ENCODE measurements at regions not wholly inside any gene's neighbourhood (a gene's known extent, or its start where the extent isn't known, plus 50 kb on each side); places are given as distances from the start of the nearest gene placed in this dataset.

GRCh38 chr1:43047135-43047534 is 88.5 kb upstream of the SLC2A1 start:
- H3K27me3 ChIP-seq (ENCODE audit: insufficient read depth) = no peaks in the 10 kb centered on the region
- no peaks in the 10 kb centered on the region for H3K9me3 Mint-ChIP-seq
- no peaks in the 10 kb centered on the region for H3K4me1 ChIP-seq (ENCODE audit: insufficient read depth)

DNA sequence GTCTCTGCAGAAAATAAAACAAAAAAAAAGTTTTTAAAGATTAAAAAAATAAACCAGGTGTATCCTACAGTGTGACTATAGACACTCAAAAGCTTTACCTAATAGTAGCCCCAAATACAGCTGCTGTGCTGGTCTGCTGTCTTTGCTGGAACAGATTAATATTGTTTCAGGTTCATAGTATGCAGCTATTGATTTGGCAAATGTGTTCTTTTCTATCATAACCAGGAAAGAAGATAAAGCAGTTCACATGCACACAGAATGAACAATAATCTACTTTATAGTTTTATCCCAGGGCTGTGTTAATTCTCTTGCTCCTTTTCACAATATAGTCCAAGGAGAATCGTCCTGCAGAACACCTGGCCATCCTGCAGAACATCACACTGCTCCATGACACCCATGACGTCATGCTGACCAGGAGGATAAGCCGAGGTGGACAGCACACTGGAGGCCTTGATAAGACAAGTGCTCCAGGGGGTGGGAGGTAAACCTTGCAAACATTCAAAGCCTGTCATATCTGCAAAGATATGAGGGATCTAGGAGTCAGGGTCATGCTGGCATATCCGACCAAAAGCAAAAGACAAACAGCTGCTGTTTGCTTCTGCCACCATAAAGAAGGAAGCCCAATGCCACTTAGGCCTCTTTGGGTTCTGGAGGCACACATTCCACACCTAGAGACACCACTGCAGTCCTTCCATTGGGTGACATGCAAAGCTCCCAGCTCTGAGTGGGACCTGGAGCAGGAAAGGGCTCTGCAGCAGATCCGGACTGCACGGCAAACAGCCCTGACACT is 86.1 kb upstream of the SLC2A1 start:
- no peak for ATAC-seq
- Histone ChIP-seq H3K9me2 (ENCODE audit: insufficient read depth) (no peaks in the 10 kb centered on the region), H3K79me2 (replicated peaks; ENCODE audit: insufficient read depth) (no peaks in the 10 kb centered on the region), H3K4me2 (no peak overlapping the region), H4K20me1 (replicated peaks; ENCODE audit: insufficient read depth) (no peaks in the 10 kb centered on the region), H3K4me1 (ENCODE audit: insufficient read depth) (no peaks in the 10 kb centered on the region), H3F3A (replicated peaks; ENCODE audit: low read depth) (no peaks in the 10 kb centered on the region), H3K4me3 (no peak overlapping the region), H3K27ac (ENCODE audit: low read depth) (no peak overlapping the region), H3K27me3 (ENCODE audit: insufficient read depth) (no peaks in the 10 kb centered on the region), H2AFZ (no peak overlapping the region), H3K36me3 (ENCODE audit: insufficient read depth) (no peaks in the 10 kb centered on the region)
- H3K27me3 Mint-ChIP-seq (ENCODE audit: insufficient read depth, low read depth, poor library complexity) = peaks cover 4% of the 10 kb centered on the region
- DNase-seq (ENCODE audit: low spot score) = no peak
- no peak overlapping the region for H3K27ac Mint-ChIP-seq
- no peaks in the 10 kb centered on the region for H3K36me3 Mint-ChIP-seq (ENCODE audit: low read depth)
- no peaks in the 10 kb centered on the region for H3K9me3 Mint-ChIP-seq
- no peak overlapping the region for H3K4me3 Mint-ChIP-seq
- no peaks in the 10 kb centered on the region for H3K4me1 Mint-ChIP-seq
- TF ChIP-seq POLR2AphosphoS5 (IDR thresholded peaks at IDR 0.05; ENCODE audit: low read depth) (no peak), CREB1 (CRISPR knock-in tag; IDR thresholded peaks at IDR 0.05; ENCODE audit: low read depth) (no peak), NANOG (IDR thresholded peaks at IDR 0.05; ENCODE audit: borderline replicate concordance) (no peak), STAT1 (IDR thresholded peaks at IDR 0.05; ENCODE audit: unreplicated experiment) (no peak), REST (IDR thresholded peaks at IDR 0.05; ENCODE audit: unreplicated experiment) (no peak), ZNF114 (CRISPR knock-in tag; IDR thresholded peaks at IDR 0.05) (no peak), EZH2 (IDR thresholded peaks at IDR 0.05; ENCODE audit: low read depth, unreplicated experiment) (no peak)
- TF ChIP-seq, protein P1, sequence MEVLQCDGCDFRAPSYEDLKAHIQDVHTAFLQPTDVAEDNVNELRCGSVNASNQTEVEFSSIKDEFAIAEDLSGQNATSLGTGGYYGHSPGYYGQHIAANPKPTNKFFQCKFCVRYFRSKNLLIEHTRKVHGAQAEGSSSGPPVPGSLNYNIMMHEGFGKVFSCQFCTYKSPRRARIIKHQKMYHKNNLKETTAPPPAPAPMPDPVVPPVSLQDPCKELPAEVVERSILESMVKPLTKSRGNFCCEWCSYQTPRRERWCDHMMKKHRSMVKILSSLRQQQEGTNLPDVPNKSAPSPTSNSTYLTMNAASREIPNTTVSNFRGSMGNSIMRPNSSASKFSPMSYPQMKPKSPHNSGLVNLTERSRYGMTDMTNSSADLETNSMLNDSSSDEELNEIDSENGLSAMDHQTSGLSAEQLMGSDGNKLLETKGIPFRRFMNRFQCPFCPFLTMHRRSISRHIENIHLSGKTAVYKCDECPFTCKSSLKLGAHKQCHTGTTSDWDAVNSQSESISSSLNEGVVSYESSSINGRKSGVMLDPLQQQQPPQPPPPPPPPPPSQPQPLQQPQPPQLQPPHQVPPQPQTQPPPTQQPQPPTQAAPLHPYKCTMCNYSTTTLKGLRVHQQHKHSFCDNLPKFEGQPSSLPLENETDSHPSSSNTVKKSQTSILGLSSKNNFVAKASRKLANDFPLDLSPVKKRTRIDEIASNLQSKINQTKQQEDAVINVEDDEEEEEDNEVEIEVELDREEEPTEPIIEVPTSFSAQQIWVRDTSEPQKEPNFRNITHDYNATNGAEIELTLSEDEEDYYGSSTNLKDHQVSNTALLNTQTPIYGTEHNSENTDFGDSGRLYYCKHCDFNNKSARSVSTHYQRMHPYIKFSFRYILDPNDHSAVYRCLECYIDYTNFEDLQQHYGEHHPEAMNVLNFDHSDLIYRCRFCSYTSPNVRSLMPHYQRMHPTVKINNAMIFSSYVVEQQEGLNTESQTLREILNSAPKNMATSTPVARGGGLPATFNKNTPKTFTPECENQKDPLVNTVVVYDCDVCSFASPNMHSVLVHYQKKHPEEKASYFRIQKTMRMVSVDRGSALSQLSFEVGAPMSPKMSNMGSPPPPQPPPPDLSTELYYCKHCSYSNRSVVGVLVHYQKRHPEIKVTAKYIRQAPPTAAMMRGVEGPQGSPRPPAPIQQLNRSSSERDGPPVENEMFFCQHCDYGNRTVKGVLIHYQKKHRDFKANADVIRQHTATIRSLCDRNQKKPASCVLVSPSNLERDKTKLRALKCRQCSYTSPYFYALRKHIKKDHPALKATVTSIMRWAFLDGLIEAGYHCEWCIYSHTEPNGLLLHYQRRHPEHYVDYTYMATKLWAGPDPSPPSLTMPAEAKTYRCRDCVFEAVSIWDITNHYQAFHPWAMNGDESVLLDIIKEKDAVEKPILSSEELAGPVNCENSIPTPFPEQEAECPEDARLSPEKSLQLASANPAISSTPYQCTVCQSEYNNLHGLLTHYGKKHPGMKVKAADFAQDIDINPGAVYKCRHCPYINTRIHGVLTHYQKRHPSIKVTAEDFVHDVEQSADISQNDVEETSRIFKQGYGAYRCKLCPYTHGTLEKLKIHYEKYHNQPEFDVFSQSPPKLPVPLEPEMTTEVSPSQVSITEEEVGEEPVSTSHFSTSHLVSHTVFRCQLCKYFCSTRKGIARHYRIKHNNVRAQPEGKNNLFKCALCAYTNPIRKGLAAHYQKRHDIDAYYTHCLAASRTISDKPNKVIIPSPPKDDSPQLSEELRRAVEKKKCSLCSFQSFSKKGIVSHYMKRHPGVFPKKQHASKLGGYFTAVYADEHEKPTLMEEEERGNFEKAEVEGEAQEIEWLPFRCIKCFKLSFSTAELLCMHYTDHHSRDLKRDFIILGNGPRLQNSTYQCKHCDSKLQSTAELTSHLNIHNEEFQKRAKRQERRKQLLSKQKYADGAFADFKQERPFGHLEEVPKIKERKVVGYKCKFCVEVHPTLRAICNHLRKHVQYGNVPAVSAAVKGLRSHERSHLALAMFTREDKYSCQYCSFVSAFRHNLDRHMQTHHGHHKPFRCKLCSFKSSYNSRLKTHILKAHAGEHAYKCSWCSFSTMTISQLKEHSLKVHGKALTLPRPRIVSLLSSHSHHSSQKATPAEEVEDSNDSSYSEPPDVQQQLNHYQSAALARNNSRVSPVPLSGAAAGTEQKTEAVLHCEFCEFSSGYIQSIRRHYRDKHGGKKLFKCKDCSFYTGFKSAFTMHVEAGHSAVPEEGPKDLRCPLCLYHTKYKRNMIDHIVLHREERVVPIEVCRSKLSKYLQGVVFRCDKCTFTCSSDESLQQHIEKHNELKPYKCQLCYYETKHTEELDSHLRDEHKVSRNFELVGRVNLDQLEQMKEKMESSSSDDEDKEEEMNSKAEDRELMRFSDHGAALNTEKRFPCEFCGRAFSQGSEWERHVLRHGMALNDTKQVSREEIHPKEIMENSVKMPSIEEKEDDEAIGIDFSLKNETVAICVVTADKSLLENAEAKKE (CRISPR knock-in tag; IDR thresholded peaks at IDR 0.05) = no peak
- TF ChIP-seq, protein P2, sequence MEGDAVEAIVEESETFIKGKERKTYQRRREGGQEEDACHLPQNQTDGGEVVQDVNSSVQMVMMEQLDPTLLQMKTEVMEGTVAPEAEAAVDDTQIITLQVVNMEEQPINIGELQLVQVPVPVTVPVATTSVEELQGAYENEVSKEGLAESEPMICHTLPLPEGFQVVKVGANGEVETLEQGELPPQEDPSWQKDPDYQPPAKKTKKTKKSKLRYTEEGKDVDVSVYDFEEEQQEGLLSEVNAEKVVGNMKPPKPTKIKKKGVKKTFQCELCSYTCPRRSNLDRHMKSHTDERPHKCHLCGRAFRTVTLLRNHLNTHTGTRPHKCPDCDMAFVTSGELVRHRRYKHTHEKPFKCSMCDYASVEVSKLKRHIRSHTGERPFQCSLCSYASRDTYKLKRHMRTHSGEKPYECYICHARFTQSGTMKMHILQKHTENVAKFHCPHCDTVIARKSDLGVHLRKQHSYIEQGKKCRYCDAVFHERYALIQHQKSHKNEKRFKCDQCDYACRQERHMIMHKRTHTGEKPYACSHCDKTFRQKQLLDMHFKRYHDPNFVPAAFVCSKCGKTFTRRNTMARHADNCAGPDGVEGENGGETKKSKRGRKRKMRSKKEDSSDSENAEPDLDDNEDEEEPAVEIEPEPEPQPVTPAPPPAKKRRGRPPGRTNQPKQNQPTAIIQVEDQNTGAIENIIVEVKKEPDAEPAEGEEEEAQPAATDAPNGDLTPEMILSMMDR (conservative IDR thresholded peaks at IDR 0.05; ENCODE audit: low read depth in 2 of 2) = no peak

More at GRCh38 chr1:43047135-43047534, 88.5 kb upstream of the SLC2A1 start:
- Histone ChIP-seq H3K4me3 (no peak overlapping the region), H3K4me2 (no peak overlapping the region), H3K36me3 (ENCODE audit: insufficient read depth) (no peaks in the 10 kb centered on the region), H3K79me2 (replicated peaks; ENCODE audit: insufficient read depth) (no peaks in the 10 kb centered on the region), H2AFZ (no peak overlapping the region), H3F3A (replicated peaks; ENCODE audit: low read depth) (no peaks in the 10 kb centered on the region), H3K27ac (ENCODE audit: low read depth) (no peak overlapping the region), H4K20me1 (replicated peaks; ENCODE audit: insufficient read depth) (no peaks in the 10 kb centered on the region), H3K9me2 (ENCODE audit: insufficient read depth) (no peaks in the 10 kb centered on the region)
- DNase-seq (ENCODE audit: low spot score) (no peak), ATAC-seq (no peak)
- Mint-ChIP-seq H3K27me3 (ENCODE audit: insufficient read depth, low read depth, poor library complexity) (peaks cover 4% of the 10 kb centered on the region), H3K27ac (no peak overlapping the region), H3K4me3 (no peak overlapping the region), H3K36me3 (ENCODE audit: low read depth) (no peaks in the 10 kb centered on the region), H3K4me1 (no peaks in the 10 kb centered on the region)
- TF ChIP-seq EZH2 (IDR thresholded peaks at IDR 0.05; ENCODE audit: low read depth, unreplicated experiment) = no peak
